ENCODE measurements at regions not wholly inside any gene's neighbourhood (a gene's known extent, or its start where the extent isn't known, plus 50 kb on each side); places are given as distances from the start of the nearest gene placed in this dataset.

- no peak for TF ChIP-seq CTCF (IDR thresholded peaks at IDR 0.05; ENCODE audit: low read depth, low read length, missing input control)
- peak; percentile 55 for TF ChIP-seq REST (IDR thresholded peaks at IDR 0.05)
- TF ChIP-seq SP1 (IDR thresholded peaks at IDR 0.05) = no peak
- TF ChIP-seq MAX (IDR thresholded peaks at IDR 0.05) = no peak
- TF ChIP-seq GABPA (IDR thresholded peaks at IDR 0.05 in 1 of 2, conservative IDR thresholded peaks at IDR 0.05 in 1 of 2) = no peak
- TF ChIP-seq ATF3 (IDR thresholded peaks at IDR 0.05) = no peak
- no peak for TF ChIP-seq TAF1 (conservative IDR thresholded peaks at IDR 0.05)
- TF ChIP-seq ZBTB33 (IDR thresholded peaks at IDR 0.05) = no peak
Observed at GRCh38 chr21:39103689-39104088, 79.6 kb downstream of the PSMG1 start.
